NOMO-1 (cell line): ENCODE measurements at regions not wholly inside any gene's neighbourhood (a gene's known extent, or its start where the extent isn't known, plus 50 kb on each side); places are given as distances from the start of the nearest gene placed in this dataset.

Source experiments
- DNase-seq, 2 experiments: peaks; one replicate each; lab custom pipeline; 2025; ENCODE audit not compliant: unreplicated experiment in 2 of 2; lab: John Stamatoyannopoulos, UW

DNA sequence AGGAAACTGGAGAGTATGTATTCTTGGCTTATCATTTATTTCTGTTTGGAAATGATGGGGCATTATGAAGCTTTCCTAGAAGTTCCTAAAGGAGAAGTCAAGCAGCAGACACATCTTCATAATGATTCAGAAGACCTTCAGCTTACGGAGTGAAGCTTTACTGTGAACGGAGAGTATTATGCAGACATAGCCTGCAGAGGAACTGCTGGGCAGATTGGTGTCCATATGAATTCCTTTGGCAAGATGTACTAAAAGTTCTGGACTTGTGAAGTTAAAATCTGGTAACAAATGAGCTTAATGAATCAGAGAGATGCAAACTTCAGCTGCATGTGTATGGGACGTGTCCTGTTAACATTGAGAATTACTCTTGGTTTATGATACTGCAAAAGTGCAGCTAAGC lies 60.1 kb downstream of the NABP1 start:
- DNase-seq: no peak

GRCh38 chr2:191738667-191739066 lies 60.7 kb downstream of the NABP1 start:
- no peak for DNase-seq

DNA sequence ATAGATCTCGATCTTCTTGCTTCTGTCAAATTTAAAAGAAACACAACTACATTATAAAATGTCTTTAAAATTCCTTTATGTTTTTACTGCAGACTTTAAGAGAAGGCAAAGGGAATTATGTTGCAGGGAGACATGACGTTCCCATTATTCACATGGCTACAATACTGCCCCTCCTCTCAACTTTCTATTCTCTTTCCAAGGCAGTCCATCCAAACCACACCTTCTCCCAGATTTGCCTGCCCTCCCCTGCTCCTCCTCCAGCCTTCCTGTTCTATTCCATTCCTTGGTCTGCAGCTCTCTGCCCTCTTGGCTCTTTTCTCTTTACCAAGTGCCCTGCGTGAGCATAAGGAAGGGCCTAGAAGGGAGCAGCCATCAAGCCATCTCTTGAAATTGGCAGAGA lies 61.3 kb downstream of the NABP1 start:
- DNase-seq: no peak

GRCh38 chr2:191740016-191740419 lies 62.1 kb downstream of the NABP1 start:
- peak; percentile 41 to 83 for DNase-seq

GRCh38 chr2:191740759-191741158 lies 62.8 kb downstream of the NABP1 start:
- no peak for DNase-seq

DNA sequence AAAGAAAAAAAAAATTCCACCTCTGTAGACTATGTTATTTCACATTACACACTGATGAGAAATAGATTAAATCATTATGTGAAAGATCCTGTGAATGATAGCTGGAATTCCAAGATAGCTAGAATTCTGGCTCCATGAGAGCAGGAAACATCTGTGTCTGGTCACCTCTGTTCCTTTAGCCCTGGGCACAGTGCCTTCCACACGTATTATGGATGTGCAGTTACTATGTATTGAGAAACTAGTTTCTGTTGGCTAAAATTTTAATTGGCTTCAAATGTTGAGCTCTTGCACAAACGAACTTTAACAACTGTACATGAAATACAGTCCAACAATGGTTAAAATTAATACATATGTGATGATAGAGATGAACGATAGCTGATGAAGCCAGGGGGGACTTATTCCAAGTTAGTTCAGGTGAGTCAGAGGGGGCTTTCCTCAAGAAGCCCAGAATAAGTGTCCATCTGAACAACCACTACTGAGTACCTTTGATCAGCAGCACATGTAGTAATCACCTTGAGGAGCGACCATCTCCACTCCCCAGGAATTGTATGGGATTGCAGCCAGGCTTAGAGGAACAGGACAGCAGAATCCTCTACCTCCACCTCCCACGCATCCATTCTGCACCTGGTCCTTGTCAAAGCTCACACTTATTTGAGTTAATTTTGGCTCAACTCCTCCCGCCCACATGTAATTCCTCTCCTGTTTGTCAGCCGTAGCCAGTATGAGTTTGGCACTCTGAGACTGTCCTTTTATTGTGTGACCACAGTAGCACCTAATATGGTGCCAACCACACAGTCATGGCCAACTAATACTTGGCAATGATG lies 68.6 kb downstream of the NABP1 start:
- no peak for DNase-seq

- no peak for DNase-seq
These were observed 69.2 kb downstream of the NABP1 start for GRCh38 chr2:191747170-191747530.

- no peak for DNase-seq
These were observed 70.1 kb downstream of the NABP1 start for GRCh38 chr2:191748059-191748461.

DNA sequence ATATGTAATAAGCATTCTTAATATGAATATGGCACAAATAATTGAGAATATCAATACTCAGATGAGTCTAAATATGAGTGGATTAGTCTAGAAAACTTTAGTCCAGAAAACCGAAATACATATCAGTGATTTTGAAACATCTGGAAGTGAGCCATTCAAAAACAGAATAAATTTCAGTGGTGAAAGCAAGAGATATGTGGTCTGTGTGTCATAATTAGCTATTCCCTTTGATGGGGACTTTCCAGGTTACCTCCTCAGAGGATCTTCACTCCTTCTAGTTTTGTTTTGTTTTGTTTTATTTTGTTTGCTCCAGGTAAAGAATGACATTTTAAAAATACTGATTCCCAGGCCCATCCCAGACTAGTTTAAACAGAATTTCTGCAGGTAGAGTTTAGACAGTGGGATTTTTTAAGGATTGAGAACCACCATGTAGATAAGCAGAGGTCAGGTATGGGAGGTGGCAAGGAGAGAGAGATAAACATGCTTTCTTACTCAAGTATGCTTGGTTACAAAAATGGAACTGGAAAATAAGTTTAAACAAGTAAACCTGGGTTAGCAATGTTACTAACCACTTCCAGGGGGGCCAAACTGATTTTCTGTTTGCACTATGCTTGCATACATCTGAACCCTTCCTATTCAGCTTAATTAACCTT lies 70.7 kb downstream of the NABP1 start:
- DNase-seq: no peak

- no peak for DNase-seq
These were observed 71.2 kb downstream of the NABP1 start for GRCh38 chr2:191749181-191749540.

- no peak for DNase-seq
These were observed 76.2 kb downstream of the NABP1 start for GRCh38 chr2:191754103-191754502.

DNA sequence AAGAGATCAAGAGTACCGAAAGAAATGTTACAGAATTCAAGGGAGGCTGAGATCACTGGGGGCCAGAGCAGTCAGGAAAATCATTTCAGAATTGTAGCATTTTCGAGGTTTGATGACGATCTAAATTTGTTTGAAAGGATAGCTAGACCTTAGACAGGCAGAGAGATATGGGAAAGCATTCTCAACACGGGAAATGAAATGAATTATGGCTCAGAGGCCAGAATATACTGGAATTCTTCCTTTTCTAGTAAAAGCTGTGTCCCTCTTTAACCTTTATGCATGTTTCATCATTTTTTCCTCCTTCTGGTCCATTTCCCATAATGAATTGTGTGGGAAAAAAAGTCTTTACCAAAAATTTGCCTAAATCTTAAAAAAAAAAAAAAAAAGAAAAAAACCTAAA lies 78.8 kb downstream of the NABP1 start:
- DNase-seq: no peak

GRCh38 chr2:191757208-191757607 lies 79.3 kb downstream of the NABP1 start:
- DNase-seq: no peak

DNA sequence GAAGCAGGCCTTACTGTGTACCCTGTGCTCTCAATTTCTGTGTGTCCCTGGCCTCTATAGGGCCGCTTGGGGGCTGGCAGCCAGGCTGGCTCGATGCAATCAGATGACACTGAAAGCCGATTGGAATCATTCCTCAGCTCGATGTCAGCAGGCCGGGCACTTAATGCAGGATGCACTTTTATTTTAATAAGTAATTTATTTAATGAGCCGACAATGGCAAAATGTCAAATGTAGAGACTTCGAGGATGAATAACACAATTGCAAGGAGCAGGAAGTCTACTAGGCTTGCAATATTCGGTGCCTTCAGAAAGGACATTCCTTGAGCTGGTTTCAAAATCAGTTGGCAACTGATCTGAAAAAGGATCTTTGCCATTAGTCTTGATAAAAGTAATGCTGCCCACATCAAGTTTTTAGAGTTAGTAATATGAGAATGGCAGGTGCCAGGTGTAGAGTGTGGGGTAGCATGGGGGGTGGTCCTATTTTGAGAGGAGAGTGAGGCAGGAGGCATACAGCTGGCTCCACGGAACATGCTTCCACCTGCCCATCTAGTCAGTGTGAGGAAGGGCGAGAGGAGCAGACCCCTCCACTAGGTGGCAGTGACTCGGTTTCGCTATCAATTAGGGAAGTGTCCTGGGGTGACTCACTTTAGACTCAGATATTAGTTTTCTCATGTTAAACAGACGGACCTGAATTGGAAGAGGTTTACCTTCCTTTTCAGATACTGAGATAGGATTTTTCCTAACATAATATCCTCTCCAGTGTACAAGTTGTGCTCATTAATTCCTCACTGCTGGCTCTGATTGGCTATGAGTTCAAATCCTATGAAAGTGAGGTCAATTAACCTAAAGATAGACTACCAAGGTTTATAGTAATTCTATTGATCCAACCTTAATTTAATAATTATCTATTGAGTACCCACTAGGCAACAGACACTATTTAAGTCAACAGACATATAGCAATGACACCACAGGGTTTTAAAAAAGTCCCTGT lies 80.9 kb downstream of the NABP1 start:
- DNase-seq: peak; percentile 73 to 83

- DNase-seq: no peak
These were observed 81.7 kb downstream of the NABP1 start for GRCh38 chr2:191759680-191760079.

DNA sequence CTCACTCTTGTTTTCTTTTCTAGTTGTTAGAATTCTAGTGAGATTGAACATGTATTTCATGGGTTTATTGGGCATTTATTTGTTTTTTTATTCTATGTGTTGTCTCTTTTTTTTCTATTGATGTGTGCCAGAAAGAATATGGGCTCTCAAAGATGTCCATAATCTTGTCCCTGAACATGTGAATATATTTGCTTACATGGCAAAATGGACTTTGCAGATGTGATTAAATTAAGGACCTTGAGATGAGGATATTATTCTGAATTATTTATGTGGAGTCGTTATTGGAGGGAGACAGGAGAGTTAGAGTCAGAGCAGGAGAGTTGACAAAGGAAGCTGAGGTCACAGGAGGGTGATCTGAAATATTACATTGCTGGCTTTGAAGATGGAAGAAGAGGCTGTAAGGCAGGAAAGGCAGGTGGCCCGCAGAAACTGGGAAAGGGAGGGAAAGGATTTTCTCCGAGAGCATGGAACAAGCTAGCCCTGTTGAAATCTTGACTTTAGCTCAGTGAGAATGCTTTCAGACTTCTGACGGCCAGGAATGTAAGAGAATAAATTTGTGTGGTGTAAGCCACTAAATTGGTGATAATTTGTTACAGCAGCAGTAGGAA lies 82.8 kb downstream of the NABP1 start:
- DNase-seq: no peak

DNA sequence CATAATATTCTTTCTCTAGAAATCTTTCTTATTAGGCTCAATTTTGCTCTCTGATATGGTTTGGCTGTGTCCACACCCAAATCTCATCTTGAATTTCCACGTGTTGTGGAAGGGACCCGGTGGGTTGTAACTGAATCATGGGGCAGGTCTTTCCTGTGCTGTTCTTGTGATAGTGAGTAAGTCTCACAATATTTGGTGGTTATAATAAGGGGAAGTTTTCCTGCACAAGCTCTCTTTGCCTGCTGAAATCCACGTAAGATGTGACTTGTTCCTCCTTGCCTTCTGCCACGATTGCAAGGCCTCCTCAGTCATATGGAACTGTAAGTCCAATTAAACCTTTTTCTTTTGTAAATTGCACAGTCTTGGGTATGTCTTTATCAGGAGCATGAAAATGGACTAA lies 73.8 kb downstream of the CAVIN2 start:
- DNase-seq: no peak

DNA sequence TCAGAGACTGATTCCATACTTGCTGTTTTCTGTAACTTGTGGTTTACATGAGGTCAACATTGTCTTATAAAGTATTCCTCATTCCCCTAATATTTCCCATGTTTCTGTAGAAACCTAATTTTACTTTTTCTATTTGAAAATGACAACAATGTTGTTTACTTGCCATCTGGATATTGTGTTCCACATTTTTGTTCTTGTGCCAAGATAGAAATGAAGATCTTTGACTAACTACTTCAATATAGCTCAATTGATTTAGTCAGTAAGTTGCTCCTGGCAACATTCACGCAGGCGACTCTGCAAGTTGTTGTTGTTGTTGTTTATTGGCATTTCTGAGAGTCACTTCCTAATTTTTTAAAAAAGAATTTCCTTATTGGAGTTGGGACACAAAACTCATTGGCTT lies 69.5 kb downstream of the CAVIN2 start:
- no peak for DNase-seq

- no peak for DNase-seq
These were observed 68.8 kb downstream of the CAVIN2 start for GRCh38 chr2:191778041-191778440.

- no peak for DNase-seq
These were observed 64.5 kb downstream of the CAVIN2 start for GRCh38 chr2:191782351-191782750.

DNA sequence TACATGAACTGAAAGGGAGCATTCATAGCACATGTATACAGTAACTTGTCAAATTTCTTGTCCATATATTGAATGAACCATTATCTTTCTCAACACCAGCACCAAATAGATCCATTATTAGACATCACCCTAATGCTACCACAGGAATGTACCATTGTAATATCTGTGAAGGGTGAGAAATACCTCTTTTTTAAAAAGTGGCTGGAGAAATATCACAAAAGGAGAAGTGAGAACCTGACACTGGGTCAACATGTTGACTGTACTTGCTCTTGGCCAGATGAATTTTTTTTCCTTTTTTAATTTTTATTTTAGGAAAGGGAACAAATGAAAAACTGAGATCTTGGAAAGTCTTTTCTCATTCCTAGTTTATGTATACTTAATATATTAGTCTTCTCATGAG lies 63.5 kb downstream of the CAVIN2 start:
- DNase-seq: no peak
